HG02938 (cell line): ENCODE measurements at regions not wholly inside any gene's neighbourhood (a gene's known extent, or its start where the extent isn't known, plus 50 kb on each side); places are given as distances from the start of the nearest gene placed in this dataset.
"Not testable (repeated sequence)": the region's sequence is repeated elsewhere in the genome, so short reads cannot be mapped to it uniquely, and the experiment has no call there.

ENCODE experiments used
- ATAC-seq: cut with Tn5 transposase; IDR thresholded peaks from one replicate; pipeline ENCODE4 v1.9.1; 2021; ENCODE audit warnings: mild to moderate bottlenecking, moderate library complexity; ENCODE audit not compliant: unreplicated experiment

- ATAC-seq, result no peak
These were observed 50.9 kb upstream of the HSPB3 start for GRCh38 chr5:54404568-54404967.

GRCh38 chr5:54403885-54404416 lies 51.5 kb upstream of the HSPB3 start:
- ATAC-seq, result no peak

DNA sequence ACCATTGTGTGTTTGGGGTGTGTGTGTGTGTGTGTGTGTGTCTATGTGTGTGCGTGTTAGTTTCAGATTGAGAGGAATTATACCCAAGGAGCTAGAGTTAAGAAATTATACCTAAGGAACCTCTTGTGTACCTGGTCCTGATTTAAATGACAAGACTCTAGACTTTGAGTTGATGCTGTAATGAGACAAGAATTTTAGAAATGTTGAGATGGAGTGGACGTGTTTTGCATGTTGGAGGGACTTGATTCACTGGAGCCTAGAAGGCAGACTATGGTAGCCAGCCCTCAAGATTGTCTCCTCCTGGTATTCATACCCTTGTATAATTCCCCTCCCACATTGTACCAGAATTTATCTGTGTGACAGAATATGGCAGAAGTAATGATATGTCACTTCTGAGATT lies 52.4 kb upstream of the HSPB3 start:
- no peak for ATAC-seq

GRCh38 chr5:54401515-54401914 lies 54.0 kb upstream of the HSPB3 start:
- ATAC-seq, result peak; percentile 88

- ATAC-seq, result no peak
These were observed 57.3 kb upstream of the HSPB3 start for GRCh38 chr5:54398191-54398590.

DNA sequence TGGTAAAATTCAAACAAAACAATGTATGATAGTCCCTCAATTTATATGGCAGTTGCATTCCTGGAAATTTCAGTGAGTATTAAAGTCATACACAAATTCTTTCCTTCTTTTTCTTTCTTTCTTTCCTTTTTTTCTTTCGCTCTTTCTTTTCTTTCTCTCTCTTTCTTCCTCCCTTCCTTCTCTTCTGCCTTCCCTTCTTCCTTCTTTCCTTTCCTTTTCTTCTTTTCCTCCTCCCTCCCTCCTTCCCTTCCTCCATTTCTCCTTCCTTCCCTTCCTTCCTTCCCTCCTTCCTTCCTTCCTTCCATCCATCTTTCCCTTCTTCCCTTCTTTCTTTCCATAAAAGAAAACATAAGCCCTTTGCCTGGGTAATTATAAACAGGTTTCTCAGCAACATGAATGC lies 58.1 kb upstream of the HSPB3 start:
- ATAC-seq, result no peak

- not testable (repeated sequence) for ATAC-seq
These were observed 62.5 kb upstream of the HSPB3 start for GRCh38 chr5:54393007-54393406.

DNA sequence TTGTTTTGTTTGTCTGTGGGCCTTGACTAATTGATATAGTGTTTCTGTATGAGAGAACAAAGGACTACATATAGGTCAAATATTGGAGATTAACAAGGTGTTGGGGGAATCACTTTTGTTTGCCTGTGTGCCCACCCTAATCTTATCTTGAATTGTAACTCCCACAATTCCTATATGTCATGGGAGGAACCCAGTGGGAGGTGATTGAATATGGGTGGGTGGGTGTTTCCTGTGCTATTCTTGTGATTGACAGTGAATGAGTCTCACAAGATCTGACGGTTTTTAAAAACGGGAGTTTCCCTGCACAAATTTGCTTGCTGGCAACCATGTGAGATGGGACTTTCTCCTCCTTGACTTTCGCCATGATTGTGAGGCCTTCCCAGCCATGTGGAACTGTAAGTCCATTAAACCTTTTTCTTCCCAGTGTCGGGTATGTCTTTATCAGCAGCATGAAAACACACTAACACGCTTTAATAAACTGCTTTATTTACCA lies 64.9 kb upstream of the HSPB3 start:
- ATAC-seq, result no peak

GRCh38 chr5:54390015-54390414 lies 65.5 kb upstream of the HSPB3 start:
- no peak for ATAC-seq

- not testable (repeated sequence) for ATAC-seq
These were observed 66.1 kb upstream of the HSPB3 start for GRCh38 chr5:54389399-54389798.

DNA sequence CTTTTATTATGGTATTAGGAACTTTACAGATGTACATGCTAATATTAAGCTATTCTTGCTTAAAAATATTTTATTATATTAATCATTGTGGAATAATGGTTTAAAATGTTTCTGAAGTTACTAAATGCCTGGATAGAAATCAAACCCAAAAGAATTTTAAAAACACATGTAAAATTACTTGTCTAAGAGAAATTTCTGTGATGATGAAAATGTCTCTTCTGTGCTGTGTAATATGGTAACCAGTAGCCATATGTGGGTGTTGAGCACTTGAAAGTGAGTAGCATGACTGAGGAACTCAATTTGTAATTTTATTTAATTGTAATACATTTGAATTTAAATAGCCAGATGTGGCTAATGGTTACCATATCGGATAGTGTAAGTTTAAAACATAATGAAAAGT lies 66.7 kb upstream of the HSPB3 start:
- ATAC-seq, result no peak

GRCh38 chr5:54388409-54388808 lies 67.1 kb upstream of the HSPB3 start:
- no peak for ATAC-seq

DNA sequence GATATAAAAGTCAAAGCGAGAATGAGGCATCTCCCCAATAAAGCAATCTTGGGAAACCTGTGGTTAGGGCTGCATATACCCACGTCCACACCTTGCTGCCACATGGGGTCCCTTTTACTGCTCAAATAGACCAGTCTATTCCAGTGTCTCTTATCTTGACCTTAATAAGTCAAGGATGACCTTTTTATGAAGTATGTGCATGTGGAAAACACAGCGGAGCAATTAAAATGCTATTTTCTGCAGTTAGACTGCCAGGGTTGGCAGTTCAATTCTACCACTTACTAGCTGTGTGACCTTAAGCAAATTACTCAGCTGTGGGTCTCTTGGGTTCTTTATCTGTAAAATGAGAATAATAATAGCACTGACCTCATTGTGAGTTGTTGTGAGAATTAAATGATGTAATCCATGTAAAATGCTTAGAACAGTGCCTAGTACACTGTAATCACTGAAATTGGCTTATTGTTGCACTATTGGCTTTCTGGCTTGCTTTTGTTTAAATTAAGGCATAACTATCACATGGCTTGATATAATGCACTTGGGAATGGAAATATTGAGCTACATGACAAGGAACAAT lies 67.8 kb upstream of the HSPB3 start:
- ATAC-seq, result no peak

GRCh38 chr5:54387031-54387430 lies 68.5 kb upstream of the HSPB3 start:
- ATAC-seq, result no peak

DNA sequence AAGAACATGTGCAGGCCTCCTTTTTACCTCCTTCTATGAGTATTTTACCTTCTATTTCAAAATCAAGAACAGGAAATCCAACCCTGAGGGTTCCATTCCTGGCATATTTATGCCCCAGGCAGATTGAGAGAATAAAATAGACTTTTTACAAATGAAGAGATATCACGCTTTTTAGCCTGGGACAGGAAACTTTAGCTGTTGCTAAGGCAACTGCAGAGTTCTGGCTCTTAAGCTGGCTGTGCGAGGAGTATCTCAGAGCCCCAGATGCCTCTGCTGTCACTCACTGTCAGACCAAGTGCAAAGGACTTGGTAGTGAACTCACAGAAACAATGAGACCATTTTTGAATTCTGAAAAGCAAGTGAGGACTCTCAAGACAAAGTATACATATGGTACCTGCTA lies 69.5 kb upstream of the HSPB3 start:
- ATAC-seq, result no peak

DNA sequence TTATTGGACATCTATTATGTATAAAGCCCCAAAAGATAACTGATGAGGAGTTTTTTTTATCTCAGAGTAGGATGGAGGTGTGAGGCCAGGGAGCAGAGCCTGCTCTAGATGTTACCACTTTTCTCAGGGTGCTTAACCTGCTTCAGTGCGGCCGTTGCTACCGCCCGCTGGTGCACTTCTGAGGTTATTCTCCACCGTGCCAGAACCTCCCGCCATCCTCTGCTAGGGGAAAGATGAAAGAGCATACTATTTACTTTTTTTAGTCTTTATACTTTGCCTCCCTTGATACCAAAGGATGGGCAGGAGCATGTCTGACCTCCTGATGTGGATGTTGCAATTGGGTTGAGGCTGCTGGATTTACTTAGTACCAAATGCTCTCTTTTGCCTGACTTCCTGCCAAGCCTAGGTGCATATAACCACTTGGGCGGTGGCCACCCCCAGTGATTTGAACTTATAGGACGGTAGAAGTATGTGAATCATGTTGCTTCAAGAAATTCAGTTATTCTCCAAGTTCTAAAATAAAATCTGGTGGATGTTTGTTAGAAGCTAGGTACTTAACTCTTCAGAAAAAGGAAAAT lies 71.1 kb upstream of the HSPB3 start:
- no peak for ATAC-seq

GRCh38 chr5:54383941-54384340 lies 71.6 kb upstream of the HSPB3 start:
- ATAC-seq, result no peak

- no peak for ATAC-seq
These were observed 72.1 kb upstream of the HSPB3 start for GRCh38 chr5:54383225-54383901.

DNA sequence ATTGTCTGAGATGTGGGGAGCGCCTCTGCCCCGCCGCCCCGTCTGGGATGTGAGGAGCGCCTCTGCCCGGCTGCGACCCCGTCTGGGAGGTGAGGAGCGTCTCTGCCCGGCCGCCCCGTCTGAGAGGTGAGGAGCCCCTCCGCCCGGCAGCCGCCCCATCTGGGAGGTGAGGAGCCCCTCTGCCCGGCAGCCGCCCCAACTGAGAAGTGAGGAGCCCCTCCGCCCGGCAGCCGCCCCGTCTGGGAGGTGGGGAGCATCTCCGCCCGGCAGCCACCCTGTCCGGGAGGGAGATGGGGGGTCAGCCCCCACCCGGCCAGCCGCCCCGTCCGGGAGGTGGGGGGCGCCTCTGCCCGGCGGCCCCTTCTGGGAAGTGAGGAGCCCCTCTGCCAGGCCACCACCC lies 70.9 kb upstream of the ARL15 start:
- ATAC-seq, result not testable (repeated sequence)

DNA sequence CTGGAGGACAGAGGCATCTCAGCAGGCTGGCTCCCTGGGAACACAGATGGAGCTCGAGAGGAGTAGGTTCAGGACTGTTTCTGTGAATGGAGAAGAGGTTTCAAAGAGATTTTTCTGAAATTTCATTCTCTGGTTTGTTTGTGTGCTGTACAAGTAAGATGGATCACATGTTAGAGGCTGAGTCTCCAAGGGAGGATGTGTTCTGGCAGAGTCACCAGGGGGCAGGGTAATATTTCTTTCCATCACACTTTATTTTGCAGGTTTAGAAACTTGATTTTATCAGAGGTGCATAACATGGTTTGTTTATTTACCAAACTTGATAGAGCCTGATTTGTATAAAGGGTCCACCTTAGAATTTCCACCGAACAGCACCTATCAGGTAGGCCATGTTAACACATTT lies 69.2 kb upstream of the ARL15 start:
- ATAC-seq, result no peak

DNA sequence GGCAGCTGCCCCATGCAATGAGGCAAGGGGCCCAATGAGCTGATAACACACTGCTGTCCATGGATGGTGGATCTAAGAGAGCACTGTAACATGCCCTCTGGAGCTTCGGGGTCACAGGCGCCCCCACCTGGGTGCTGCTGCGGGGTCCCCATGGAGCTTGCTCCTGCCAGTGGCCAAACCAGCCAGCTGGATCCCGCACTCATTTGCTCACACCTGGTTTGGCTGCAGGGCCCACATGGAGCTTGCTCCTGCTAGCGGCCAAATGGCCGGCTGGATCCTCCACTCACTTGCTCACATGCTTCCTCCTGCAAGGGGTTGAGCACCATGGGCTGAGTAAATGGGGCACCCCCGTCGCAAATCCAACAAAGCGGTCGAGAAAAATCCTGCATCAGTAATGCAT lies 68.3 kb upstream of the ARL15 start:
- ATAC-seq, result no peak

GRCh38 chr5:54377339-54377738 lies 67.0 kb upstream of the ARL15 start:
- not testable (repeated sequence) for ATAC-seq
